T47D (cell line): ENCODE measurements at regions not wholly inside any gene's neighbourhood (a gene's known extent, or its start where the extent isn't known, plus 50 kb on each side); places are given as distances from the start of the nearest gene placed in this dataset.

Experiments used
- DNase-seq, 2 experiments: peaks; one replicate each; pipeline versions ENCODE4 v3.0.0 to v3.0.0-alpha.2; 2011 to 2012; ENCODE audit warnings: low read depth in 1 of 2, low spot score in 1 of 2
- JUND ChIP-seq: IDR thresholded peaks from 2 replicates; pipeline ENCODE4 v1.6.1; 2012; ENCODE audit warnings: low read depth
- in situ Hi-C: cut with HindIII; loops from 2 replicates; pipeline ENCODE4 v1.10.0; 2016; ENCODE audit warnings: low sequenced_read_pairs, low pct_unique_long_range_greater_than_20kb

GRCh38 chr4:67162690-67163089 is 382.6 kb downstream of the CENPC start:
- TF ChIP-seq JUND = no peak
- no peak for DNase-seq
- in situ Hi-C loops = no loop called here

- in situ Hi-C loops = no loop called here
- TF ChIP-seq JUND = no peak
- no peak for DNase-seq
Measured at GRCh38 chr4:67161311-67161710, 384.0 kb downstream of the CENPC start.

- in situ Hi-C loops = no loop called here
- no peak for TF ChIP-seq JUND
- DNase-seq = no peak
Measured at GRCh38 chr4:67160394-67160793, 384.9 kb downstream of the CENPC start.

- in situ Hi-C loops = no loop called here
- no peak for DNase-seq
- TF ChIP-seq JUND = no peak
Measured at GRCh38 chr4:67158666-67159065, 386.6 kb downstream of the CENPC start.

- in situ Hi-C loops = no loop called here
- TF ChIP-seq JUND = no peak
- DNase-seq = peak in 1 of 2 experiments; percentile 66
Measured at GRCh38 chr4:67152976-67153375, 392.3 kb downstream of the CENPC start.

- in situ Hi-C loops = no loop called here
- no peak for DNase-seq
- no peak for TF ChIP-seq JUND
Measured at GRCh38 chr4:67151376-67152343, 393.6 kb downstream of the CENPC start.

GRCh38 chr4:67141586-67141985 is 403.7 kb downstream of the CENPC start:
- no peak for DNase-seq
- in situ Hi-C loops = no loop called here
- no peak for TF ChIP-seq JUND

- in situ Hi-C loops = no loop called here
- DNase-seq = peak in 1 of 2 experiments; percentile 9
- TF ChIP-seq JUND = no peak
Measured at GRCh38 chr4:67134616-67135015, 410.7 kb downstream of the CENPC start.

- no peak for DNase-seq
- no peak for TF ChIP-seq JUND
- in situ Hi-C loops = no loop called here
Measured at GRCh38 chr4:67133162-67133561, 412.1 kb downstream of the CENPC start.

GRCh38 chr4:67131224-67131623 is 414.1 kb downstream of the CENPC start:
- in situ Hi-C loops = no loop called here
- no peak for TF ChIP-seq JUND
- no peak for DNase-seq

GRCh38 chr4:67130411-67130810 is 414.9 kb downstream of the CENPC start:
- no peak for DNase-seq
- TF ChIP-seq JUND = no peak
- in situ Hi-C loops = no loop called here

GRCh38 chr4:67126570-67126969 is 418.7 kb downstream of the CENPC start:
- no peak for TF ChIP-seq JUND
- no peak for DNase-seq
- in situ Hi-C loops = no loop called here

- in situ Hi-C loops = no loop called here
- no peak for DNase-seq
- no peak for TF ChIP-seq JUND
Measured at GRCh38 chr4:67125636-67126514, 419.4 kb downstream of the CENPC start.
